GM10266 (cell line): ENCODE measurements at regions not wholly inside any gene's neighbourhood (a gene's known extent, or its start where the extent isn't known, plus 50 kb on each side); places are given as distances from the start of the nearest gene placed in this dataset.

ENCODE experiments used
- DNase-seq: peaks from one replicate; pipeline ENCODE4 v3.0.0; 2012; ENCODE audit errors: extremely low spot score
- TF ChIP-seq, protein P1 (sequence below): IDR thresholded peaks from 2 replicates; pipeline ENCODE4 v1.5.1; 2012; ENCODE audit warnings: mild to moderate bottlenecking, low read depth; ENCODE audit not compliant: control insufficient read depth, insufficient read depth; ENCODE audit errors: missing control alignments

DNA sequence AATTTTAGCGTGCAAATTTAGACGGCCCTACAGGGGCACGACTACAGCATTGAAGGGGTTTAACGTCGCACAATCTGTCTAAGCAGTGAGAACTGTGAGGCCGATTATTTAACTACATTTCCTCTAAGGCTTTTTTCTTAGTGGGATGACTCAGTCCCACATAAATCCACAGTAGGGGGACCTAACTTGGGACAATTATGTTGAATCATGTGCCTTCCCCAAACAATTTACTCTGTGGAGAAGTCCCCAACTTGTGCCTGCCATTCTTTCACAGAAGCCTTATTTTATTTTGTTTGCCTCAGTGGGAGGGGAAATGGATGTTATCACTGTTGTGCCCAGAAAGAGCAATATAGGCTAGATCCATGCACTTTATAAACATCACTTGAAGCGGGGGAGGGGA, 80.3 kb upstream of the CDCA7L start:
- TF ChIP-seq, protein P1, sequence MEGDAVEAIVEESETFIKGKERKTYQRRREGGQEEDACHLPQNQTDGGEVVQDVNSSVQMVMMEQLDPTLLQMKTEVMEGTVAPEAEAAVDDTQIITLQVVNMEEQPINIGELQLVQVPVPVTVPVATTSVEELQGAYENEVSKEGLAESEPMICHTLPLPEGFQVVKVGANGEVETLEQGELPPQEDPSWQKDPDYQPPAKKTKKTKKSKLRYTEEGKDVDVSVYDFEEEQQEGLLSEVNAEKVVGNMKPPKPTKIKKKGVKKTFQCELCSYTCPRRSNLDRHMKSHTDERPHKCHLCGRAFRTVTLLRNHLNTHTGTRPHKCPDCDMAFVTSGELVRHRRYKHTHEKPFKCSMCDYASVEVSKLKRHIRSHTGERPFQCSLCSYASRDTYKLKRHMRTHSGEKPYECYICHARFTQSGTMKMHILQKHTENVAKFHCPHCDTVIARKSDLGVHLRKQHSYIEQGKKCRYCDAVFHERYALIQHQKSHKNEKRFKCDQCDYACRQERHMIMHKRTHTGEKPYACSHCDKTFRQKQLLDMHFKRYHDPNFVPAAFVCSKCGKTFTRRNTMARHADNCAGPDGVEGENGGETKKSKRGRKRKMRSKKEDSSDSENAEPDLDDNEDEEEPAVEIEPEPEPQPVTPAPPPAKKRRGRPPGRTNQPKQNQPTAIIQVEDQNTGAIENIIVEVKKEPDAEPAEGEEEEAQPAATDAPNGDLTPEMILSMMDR = no peak
- no peak for DNase-seq

GRCh38 chr7:22025075-22025474, 79.4 kb upstream of the CDCA7L start:
- TF ChIP-seq, protein P1 = no peak
- DNase-seq = no peak

- no peak for DNase-seq
These were observed 74.2 kb upstream of the CDCA7L start for GRCh38 chr7:22019931-22020330.

DNA sequence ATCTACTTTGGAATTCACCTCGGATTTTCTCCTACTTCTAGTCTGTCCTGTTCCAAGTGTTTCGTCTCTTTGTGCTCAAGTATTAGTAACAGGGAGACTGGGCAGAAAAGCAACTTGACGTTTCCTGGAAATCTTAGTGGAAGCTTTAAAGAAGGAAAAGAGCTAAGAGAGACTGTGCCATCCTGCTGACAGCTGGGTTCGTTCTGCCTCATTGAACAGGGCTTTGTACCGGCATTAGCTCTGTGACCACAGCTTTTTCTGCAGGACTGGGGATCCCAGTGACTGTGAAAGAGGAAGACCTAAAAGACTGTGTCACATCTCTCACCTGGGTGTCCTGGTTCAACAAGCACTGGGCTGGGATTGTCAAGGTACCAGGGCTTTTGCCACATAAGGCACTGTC, 70.8 kb upstream of the CDCA7L start:
- TF ChIP-seq, protein P1 = no peak
- DNase-seq = no peak

More at GRCh38 chr7:22019931-22020330, 74.2 kb upstream of the CDCA7L start:
- TF ChIP-seq, protein P1 = no peak

DNA sequence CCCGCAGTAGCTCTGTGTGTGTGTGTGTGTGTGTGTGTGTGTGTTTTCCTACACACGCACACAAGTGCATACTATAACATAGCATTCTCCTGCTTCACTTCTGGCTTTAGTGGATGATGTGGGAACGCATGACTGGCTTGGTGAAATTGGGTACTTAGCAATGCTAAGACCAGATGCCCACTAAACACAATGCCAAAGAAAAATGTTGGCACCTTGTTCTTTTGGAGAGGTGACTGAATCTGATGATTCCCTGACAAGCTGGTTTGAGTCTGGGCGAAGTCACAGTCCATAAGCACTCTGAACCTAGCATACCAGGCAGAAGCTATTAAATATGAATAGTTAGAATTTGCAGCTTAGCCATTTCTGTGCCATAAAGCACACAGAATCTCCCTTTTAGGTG, 68.0 kb upstream of the CDCA7L start:
- TF ChIP-seq, protein P1 = no peak
- DNase-seq = no peak

GRCh38 chr7:22008683-22009082, 63.0 kb upstream of the CDCA7L start:
- no peak for DNase-seq
- TF ChIP-seq, protein P1 = no peak

- DNase-seq = no peak
- TF ChIP-seq, protein P1 = no peak
These were observed 62.4 kb upstream of the CDCA7L start for GRCh38 chr7:22008087-22008486.
